ENCODE measurements at regions not wholly inside any gene's neighbourhood (a gene's known extent, or its start where the extent isn't known, plus 50 kb on each side); places are given as distances from the start of the nearest gene placed in this dataset.

DNA sequence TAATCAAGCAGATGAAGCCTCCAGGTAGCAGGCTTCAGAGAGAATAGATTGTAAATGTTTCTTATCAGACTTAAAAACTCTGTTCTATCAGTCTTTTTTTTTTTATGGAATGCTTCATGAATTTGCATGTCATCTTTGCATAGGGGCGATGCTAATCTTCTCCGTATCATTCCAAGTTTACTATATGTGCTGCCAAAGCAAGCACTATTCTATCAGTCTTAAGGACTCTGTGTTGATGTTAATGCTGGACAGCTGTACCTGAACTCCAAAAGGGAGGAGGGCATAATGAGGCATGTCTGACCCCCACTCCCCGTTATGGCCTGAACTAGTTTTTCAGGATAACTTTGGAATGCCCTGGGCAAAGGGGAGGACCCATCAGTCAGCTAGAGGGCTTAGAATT, 66.8 kb upstream of the PRRC2C start:
- Histone ChIP-seq H4K91ac (ENCODE audit: low read depth, low read length, poor library complexity) (no peak overlapping the region), H3K4ac (ENCODE audit: low read length) (no peak overlapping the region), H3K36me3 (replicated peaks in 1 of 2; ENCODE audit: control insufficient read depth in 2 of 2, insufficient read depth in 2 of 2, low read length in 2 of 2) (no peaks in the 10 kb centered on the region), H3K4me3 (ENCODE audit: low read length in 2 of 2) (no peak overlapping the region), H3K14ac (ENCODE audit: low read length) (no peak overlapping the region), H3K9ac (ENCODE audit: low read depth, low read length, poor library complexity) (no peak overlapping the region), H3K23ac (ENCODE audit: low read depth, low read length, poor library complexity) (no peak overlapping the region), H2BK15ac (ENCODE audit: low read length) (no peak overlapping the region), H3K9me3 (replicated peaks in 1 of 2; ENCODE audit: control insufficient read depth in 2 of 2, insufficient read depth in 1 of 2, low read depth in 1 of 2, low read length in 2 of 2) (no peaks in the 10 kb centered on the region), H3K27me3 (ENCODE audit: control insufficient read depth in 3 of 3, insufficient read depth in 3 of 3, low read depth in 1 of 3, low read length in 3 of 3) (no peaks in the 10 kb centered on the region), H3K4me2 (ENCODE audit: insufficient read depth, low read length, poor library complexity, severe bottlenecking) (no peak overlapping the region), H3K4me1 (ENCODE audit: control insufficient read depth in 2 of 2, insufficient read depth in 1 of 2, low read depth in 1 of 2, low read length in 2 of 2) (no peaks in the 10 kb centered on the region), H2AK5ac (ENCODE audit: low read depth, low read length) (no peak overlapping the region), H2BK12ac (ENCODE audit: low read length) (no peak overlapping the region), H2BK5ac (ENCODE audit: low read length) (no peak overlapping the region), H2AFZ (ENCODE audit: low read length) (no peak overlapping the region), H3K79me1 (ENCODE audit: low read depth, low read length) (no peaks in the 10 kb centered on the region), H3K18ac (ENCODE audit: low read length) (no peak overlapping the region), H2BK120ac (ENCODE audit: low read depth, low read length) (no peak overlapping the region), H3K27ac (replicated peaks; ENCODE audit: low read length) (no peak overlapping the region), H4K8ac (ENCODE audit: low read depth, low read length) (no peak overlapping the region)
- no CpG with 5 or more reads among the region's 3 CpGs for WGBS, 2 donors (ENCODE audit: extremely low coverage in 2 of 2, insufficient read length in 2 of 2, insufficient replicate concordance in 1 of 2)
- DNase-seq (ENCODE audit: low spot score): no peak

DNA sequence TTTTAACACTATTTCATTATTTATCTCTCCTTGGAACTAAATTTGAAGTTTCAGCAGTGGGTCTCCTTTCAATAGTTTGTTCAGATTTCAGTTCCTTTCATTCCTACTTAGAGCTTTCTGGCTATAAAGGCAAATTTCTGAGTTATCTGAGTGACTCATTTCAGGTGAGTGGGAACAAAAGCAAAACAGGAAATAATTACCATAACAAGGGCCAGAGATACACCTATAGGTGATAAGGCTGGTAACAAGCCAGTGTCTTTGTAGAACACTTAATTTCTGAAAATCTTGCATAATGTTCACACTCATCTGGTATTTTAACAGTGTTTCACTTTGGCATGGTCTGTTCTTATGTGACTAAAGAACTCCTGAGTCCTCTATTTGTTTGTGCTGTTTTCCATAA, 64.5 kb upstream of the PRRC2C start:
- Histone ChIP-seq H2AK5ac (ENCODE audit: low read depth, low read length) (no peak overlapping the region), H2BK15ac (ENCODE audit: low read length) (no peak overlapping the region), H3K9me3 (replicated peaks in 1 of 2; ENCODE audit: control insufficient read depth in 2 of 2, insufficient read depth in 1 of 2, low read depth in 1 of 2, low read length in 2 of 2) (no peaks in the 10 kb centered on the region), H4K8ac (ENCODE audit: low read depth, low read length) (no peak overlapping the region), H3K4ac (ENCODE audit: low read length) (no peak overlapping the region), H3K4me1 (ENCODE audit: control insufficient read depth in 2 of 2, insufficient read depth in 1 of 2, low read depth in 1 of 2, low read length in 2 of 2) (peaks cover 0 to 2% of the 10 kb centered on the region in 2 donors), H3K27ac (replicated peaks; ENCODE audit: low read length) (no peak overlapping the region), H3K9ac (ENCODE audit: low read depth, low read length, poor library complexity) (no peak overlapping the region), H2BK12ac (ENCODE audit: low read length) (no peak overlapping the region), H3K18ac (ENCODE audit: low read length) (no peak overlapping the region), H2AFZ (ENCODE audit: low read length) (no peak overlapping the region), H3K4me3 (ENCODE audit: low read length in 2 of 2) (no peak overlapping the region), H3K79me1 (ENCODE audit: low read depth, low read length) (no peaks in the 10 kb centered on the region), H2BK120ac (ENCODE audit: low read depth, low read length) (no peak overlapping the region), H4K91ac (ENCODE audit: low read depth, low read length, poor library complexity) (no peak overlapping the region), H3K23ac (ENCODE audit: low read depth, low read length, poor library complexity) (no peak overlapping the region), H3K36me3 (replicated peaks in 1 of 2; ENCODE audit: control insufficient read depth in 2 of 2, insufficient read depth in 2 of 2, low read length in 2 of 2) (no peaks in the 10 kb centered on the region), H3K27me3 (ENCODE audit: control insufficient read depth in 3 of 3, insufficient read depth in 3 of 3, low read depth in 1 of 3, low read length in 3 of 3) (no peaks in the 10 kb centered on the region), H3K14ac (ENCODE audit: low read length) (no peak overlapping the region), H3K4me2 (ENCODE audit: insufficient read depth, low read length, poor library complexity, severe bottlenecking) (no peak overlapping the region), H2BK5ac (ENCODE audit: low read length) (no peak overlapping the region)
- DNase-seq (ENCODE audit: low spot score): no peak

DNA sequence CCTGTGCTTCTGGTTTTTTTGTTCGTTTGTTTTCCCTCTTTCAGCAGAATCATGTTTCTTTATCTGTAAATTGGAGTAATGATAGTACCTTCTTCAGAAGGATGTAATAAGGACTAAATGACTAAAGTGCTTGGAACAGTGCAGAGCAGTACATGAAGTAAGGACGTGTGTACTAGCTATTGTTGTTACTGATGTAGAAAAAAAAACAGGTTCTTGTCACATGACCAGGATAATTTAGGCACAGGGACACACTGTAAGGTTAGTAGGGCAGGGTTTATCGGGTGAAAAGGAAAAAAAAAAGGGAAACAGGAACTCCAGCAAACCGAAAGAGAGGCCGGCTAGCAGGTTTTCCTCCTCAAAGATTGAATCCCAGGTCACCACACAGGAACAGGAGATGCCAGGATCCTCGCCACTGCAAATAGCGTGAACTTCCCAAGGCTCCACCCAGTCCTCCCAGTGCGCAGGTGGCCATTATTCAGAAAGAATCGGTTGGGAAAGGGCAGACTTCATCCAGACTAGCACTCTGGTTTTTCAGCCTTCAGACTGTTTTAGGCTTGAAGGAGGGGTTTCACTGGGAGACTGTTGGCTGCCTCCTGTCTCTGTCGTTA, 63.8 kb upstream of the PRRC2C start:
- H3K4me3 ChIP-seq (ENCODE audit: low read length in 2 of 2): no peak overlapping the region

DNA sequence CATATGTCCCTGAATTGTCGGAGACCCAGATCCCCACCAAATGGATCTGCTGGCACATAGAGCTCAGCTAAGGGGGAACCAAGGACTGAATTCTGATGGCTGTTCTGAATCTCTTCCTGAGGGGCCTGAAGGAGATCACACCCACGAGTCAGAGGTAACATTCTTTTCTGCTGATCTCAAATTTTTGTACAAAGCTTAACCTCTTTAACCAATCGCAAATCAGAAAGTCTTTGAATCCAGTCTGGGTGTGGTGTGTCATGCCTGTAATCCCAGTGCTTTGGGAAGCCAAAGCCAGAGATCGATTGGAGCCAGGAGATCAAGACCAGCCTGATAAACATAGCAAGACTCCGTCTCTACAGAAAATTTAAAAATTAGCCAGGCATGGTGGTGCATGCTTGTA, 62.8 kb upstream of the PRRC2C start:
- H2AK5ac ChIP-seq (ENCODE audit: low read depth, low read length): no peak overlapping the region
- H3K9ac ChIP-seq (ENCODE audit: low read depth, low read length, poor library complexity): no peak overlapping the region
- H2AFZ ChIP-seq (ENCODE audit: low read length): no peak overlapping the region
- H2BK5ac ChIP-seq (ENCODE audit: low read length): no peak overlapping the region
- no peak overlapping the region for H3K18ac ChIP-seq (ENCODE audit: low read length)
- no peaks in the 10 kb centered on the region for H3K27me3 ChIP-seq (ENCODE audit: control insufficient read depth in 3 of 3, insufficient read depth in 3 of 3, low read depth in 1 of 3, low read length in 3 of 3)
- no peak overlapping the region for H3K23ac ChIP-seq (ENCODE audit: low read depth, low read length, poor library complexity)
- no peak for DNase-seq (ENCODE audit: low spot score)
- WGBS, 2 donors (ENCODE audit: extremely low coverage in 2 of 2, insufficient read length in 2 of 2, insufficient replicate concordance in 1 of 2): no CpG with 5 or more reads among the region's 5 CpGs
- H3K14ac ChIP-seq (ENCODE audit: low read length): no peak overlapping the region
- H4K8ac ChIP-seq (ENCODE audit: low read depth, low read length): no peak overlapping the region
- H3K4me2 ChIP-seq (ENCODE audit: insufficient read depth, low read length, poor library complexity, severe bottlenecking): no peak overlapping the region
- H3K4me1 ChIP-seq (ENCODE audit: control insufficient read depth in 2 of 2, insufficient read depth in 1 of 2, low read depth in 1 of 2, low read length in 2 of 2): peaks cover 0 to 2% of the 10 kb centered on the region in 2 donors
- no peak overlapping the region for H2BK120ac ChIP-seq (ENCODE audit: low read depth, low read length)
- H3K4ac ChIP-seq (ENCODE audit: low read length): no peak overlapping the region
- H3K36me3 ChIP-seq (replicated peaks in 1 of 2; ENCODE audit: control insufficient read depth in 2 of 2, insufficient read depth in 2 of 2, low read length in 2 of 2): no peaks in the 10 kb centered on the region
- no peak overlapping the region for H4K91ac ChIP-seq (ENCODE audit: low read depth, low read length, poor library complexity)
- peaks cover 0 to 2% of the 10 kb centered on the region in 2 donors for H3K9me3 ChIP-seq (replicated peaks in 1 of 2; ENCODE audit: control insufficient read depth in 2 of 2, insufficient read depth in 1 of 2, low read depth in 1 of 2, low read length in 2 of 2)
- H3K4me3 ChIP-seq (ENCODE audit: low read length in 2 of 2): no peak overlapping the region
- H3K79me1 ChIP-seq (ENCODE audit: low read depth, low read length): no peaks in the 10 kb centered on the region
- H3K27ac ChIP-seq (replicated peaks; ENCODE audit: low read length): no peak overlapping the region
- no peak overlapping the region for H2BK15ac ChIP-seq (ENCODE audit: low read length)
- no peak overlapping the region for H2BK12ac ChIP-seq (ENCODE audit: low read length)

More for the DNA sequence above, 63.8 kb upstream of the PRRC2C start:
- no peaks in the 10 kb centered on the region for H3K9me3 ChIP-seq (replicated peaks in 1 of 2; ENCODE audit: control insufficient read depth in 2 of 2, insufficient read depth in 1 of 2, low read depth in 1 of 2, low read length in 2 of 2)
- no peak for DNase-seq (ENCODE audit: low spot score)
- H3K4me2 ChIP-seq (ENCODE audit: insufficient read depth, low read length, poor library complexity, severe bottlenecking): no peak overlapping the region
- no peak overlapping the region for H3K18ac ChIP-seq (ENCODE audit: low read length)
- H3K27ac ChIP-seq (replicated peaks; ENCODE audit: low read length): no peak overlapping the region
- no peak overlapping the region for H3K14ac ChIP-seq (ENCODE audit: low read length)
- no peak overlapping the region for H2BK120ac ChIP-seq (ENCODE audit: low read depth, low read length)
- no CpG with 5 or more reads among the region's 10 CpGs for WGBS, 2 donors (ENCODE audit: extremely low coverage in 2 of 2, insufficient read length in 2 of 2, insufficient replicate concordance in 1 of 2)
- H2AFZ ChIP-seq (ENCODE audit: low read length): no peak overlapping the region
- H4K8ac ChIP-seq (ENCODE audit: low read depth, low read length): no peak overlapping the region
- no peaks in the 10 kb centered on the region for H3K27me3 ChIP-seq (ENCODE audit: control insufficient read depth in 3 of 3, insufficient read depth in 3 of 3, low read depth in 1 of 3, low read length in 3 of 3)
- H3K4ac ChIP-seq (ENCODE audit: low read length): no peak overlapping the region
- H3K9ac ChIP-seq (ENCODE audit: low read depth, low read length, poor library complexity): no peak overlapping the region
- H3K23ac ChIP-seq (ENCODE audit: low read depth, low read length, poor library complexity): no peak overlapping the region
- no peak overlapping the region for H2BK5ac ChIP-seq (ENCODE audit: low read length)
- no peak overlapping the region for H4K91ac ChIP-seq (ENCODE audit: low read depth, low read length, poor library complexity)
- H3K36me3 ChIP-seq (replicated peaks in 1 of 2; ENCODE audit: control insufficient read depth in 2 of 2, insufficient read depth in 2 of 2, low read length in 2 of 2): no peaks in the 10 kb centered on the region
- no peak overlapping the region for H2AK5ac ChIP-seq (ENCODE audit: low read depth, low read length)
- H3K79me1 ChIP-seq (ENCODE audit: low read depth, low read length): no peaks in the 10 kb centered on the region
- H2BK12ac ChIP-seq (ENCODE audit: low read length): no peak overlapping the region
- no peak overlapping the region for H2BK15ac ChIP-seq (ENCODE audit: low read length)
- H3K4me1 ChIP-seq (ENCODE audit: control insufficient read depth in 2 of 2, insufficient read depth in 1 of 2, low read depth in 1 of 2, low read length in 2 of 2): peaks cover 0 to 2% of the 10 kb centered on the region in 2 donors
